SK-N-MC (cell line): ENCODE measurements at regions not wholly inside any gene's neighbourhood (a gene's known extent, or its start where the extent isn't known, plus 50 kb on each side); places are given as distances from the start of the nearest gene placed in this dataset.

ENCODE experiments used
- DNase-seq: peaks from one replicate; pipeline ENCODE4 v3.0.0-alpha.2; 2011; ENCODE audit warnings: low read depth, low spot score
- H3K27ac ChIP-seq: fragments of 200-600 bp; sonication (generic); 2 replicates; pipeline ENCODE4 v1.5.1; 2016; ENCODE audit warnings: mixed run types
- H3K36me3 ChIP-seq: fragments of 200-600 bp; sonication (generic); 2 replicates; pipeline ENCODE4 v1.6.1; 2017; ENCODE audit warnings: antibody characterized with exemption, low read length, mixed read lengths; ENCODE audit not compliant: insufficient read depth
- H3K4me3 ChIP-seq: fragments of 200-600 bp; sonication (generic); 2 replicates; pipeline ENCODE4 v1.5.1; 2016
- H3K9ac ChIP-seq: fragments of 200-600 bp; sonication (generic); 2 replicates; pipeline ENCODE4 v1.8.0; 2017; ENCODE audit warnings: mixed run types, mixed read lengths; ENCODE audit not compliant: insufficient read length
- H3K9me3 ChIP-seq: fragments of 200-600 bp; sonication (generic); 2 replicates; pipeline ENCODE4 v1.6.1; 2017; ENCODE audit warnings: low read depth, mild to moderate bottlenecking, antibody characterized with exemption, low read length, moderate library complexity, mixed read lengths
- EZH2 ChIP-seq: fragments of 200-600 bp; sonication (generic); IDR thresholded peaks from one replicate; pipeline ENCODE4 v1.6.1; 2017; ENCODE audit warnings: antibody characterized with exemption
- FOXP2 ChIP-seq: optimal IDR thresholded peaks from 2 replicates; pipeline ENCODE3; 2011; ENCODE audit warnings: mild to moderate bottlenecking, moderate library complexity; ENCODE audit not compliant: insufficient read depth; ENCODE audit errors: extremely low read length, control extremely low read depth
- POLR2AphosphoS5 ChIP-seq: IDR thresholded peaks from 2 replicates; pipeline ENCODE4 v1.6.1; 2012; ENCODE audit warnings: mild to moderate bottlenecking, low read depth, low read length, borderline replicate concordance

DNA sequence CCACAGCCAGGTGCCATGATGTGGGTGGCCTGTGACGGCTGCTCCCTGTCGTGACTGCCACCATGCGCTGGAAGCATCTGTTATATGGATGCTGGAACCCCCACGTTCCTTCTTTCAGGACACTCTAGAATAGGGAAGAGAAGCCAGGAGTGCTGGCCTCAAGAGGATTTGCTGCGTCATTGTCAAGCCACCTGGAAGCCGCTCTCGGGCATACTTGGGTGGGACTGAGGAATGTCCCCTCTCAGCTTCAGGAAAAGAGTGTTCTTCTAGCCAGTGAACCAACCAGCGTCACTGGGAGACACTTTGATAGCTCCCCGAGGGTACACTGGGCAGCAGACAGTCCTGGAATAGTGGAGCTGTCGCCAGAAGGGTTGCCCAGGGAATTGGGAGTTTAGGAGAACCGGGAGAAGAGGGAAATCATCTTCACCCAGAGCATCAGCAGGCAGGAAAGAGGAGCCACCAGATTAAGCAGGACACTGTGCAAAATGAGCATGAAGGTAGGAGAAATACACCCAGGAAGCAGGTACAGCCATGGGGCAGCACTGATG is 130.8 kb upstream of the SASH1 start:
- Histone ChIP-seq H3K27ac (no peak overlapping the region), H3K36me3 (no peaks in the 10 kb centered on the region), H3K9me3 (no peaks in the 10 kb centered on the region), H3K4me3 (no peak overlapping the region), H3K9ac (no peak overlapping the region)
- no peak for DNase-seq
- no peak for TF ChIP-seq FOXP2
- no peak for TF ChIP-seq POLR2AphosphoS5
- no peak for TF ChIP-seq EZH2

DNA sequence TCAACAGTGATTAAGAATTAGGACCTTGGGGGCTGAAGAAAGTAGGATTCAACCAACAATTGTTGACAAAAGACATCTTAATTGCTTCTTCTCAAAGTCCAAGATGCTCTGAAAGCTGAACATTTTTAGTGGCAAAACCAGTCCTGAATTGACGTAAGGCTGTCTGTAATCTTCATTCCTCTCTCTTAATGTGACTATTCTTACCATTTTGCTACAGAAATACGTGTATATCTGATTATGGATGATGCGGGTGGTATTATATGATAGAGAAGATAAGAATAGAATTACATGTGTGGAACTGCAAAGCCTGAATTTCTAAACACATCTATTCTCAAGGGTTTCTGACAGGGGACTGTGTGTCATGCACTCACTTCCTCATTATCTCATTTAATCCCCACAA is 130.3 kb upstream of the SASH1 start:
- H3K9ac ChIP-seq = no peak overlapping the region
- TF ChIP-seq POLR2AphosphoS5 (no peak), FOXP2 (no peak), EZH2 (no peak)
- no peaks in the 10 kb centered on the region for H3K36me3 ChIP-seq
- no peak for DNase-seq
- no peak overlapping the region for H3K27ac ChIP-seq
- no peak overlapping the region for H3K4me3 ChIP-seq
- no peaks in the 10 kb centered on the region for H3K9me3 ChIP-seq

- Histone ChIP-seq H3K36me3 (no peaks in the 10 kb centered on the region), H3K27ac (no peak overlapping the region), H3K9me3 (no peaks in the 10 kb centered on the region), H3K9ac (no peak overlapping the region), H3K4me3 (no peak overlapping the region)
- no peak for TF ChIP-seq EZH2
- no peak for TF ChIP-seq POLR2AphosphoS5
- TF ChIP-seq FOXP2 = no peak
- DNase-seq = no peak
Observed at GRCh38 chr6:148213366-148213765, 129.3 kb upstream of the SASH1 start.

- no peak for TF ChIP-seq POLR2AphosphoS5
- no peak for TF ChIP-seq FOXP2
- TF ChIP-seq EZH2 = no peak
- Histone ChIP-seq H3K27ac (no peak overlapping the region), H3K9ac (no peak overlapping the region), H3K9me3 (no peaks in the 10 kb centered on the region), H3K36me3 (no peaks in the 10 kb centered on the region), H3K4me3 (no peak overlapping the region)
- no peak for DNase-seq
Observed at GRCh38 chr6:148214667-148215066, 128.0 kb upstream of the SASH1 start.

GRCh38 chr6:148217051-148217450 is 125.6 kb upstream of the SASH1 start:
- TF ChIP-seq EZH2 = no peak
- no peak for TF ChIP-seq POLR2AphosphoS5
- TF ChIP-seq FOXP2 = no peak
- Histone ChIP-seq H3K36me3 (no peaks in the 10 kb centered on the region), H3K27ac (no peak overlapping the region), H3K4me3 (no peak overlapping the region), H3K9ac (no peak overlapping the region), H3K9me3 (no peaks in the 10 kb centered on the region)
- DNase-seq = no peak

GRCh38 chr6:148217921-148218320 is 124.7 kb upstream of the SASH1 start:
- Histone ChIP-seq H3K9me3 (no peaks in the 10 kb centered on the region), H3K27ac (peak overlapping the region; percentile 45; the same call in 1 of the 2 replicates), H3K4me3 (no peak overlapping the region), H3K9ac (no peak overlapping the region), H3K36me3 (no peaks in the 10 kb centered on the region)
- DNase-seq = no peak
- TF ChIP-seq POLR2AphosphoS5 (no peak), EZH2 (no peak), FOXP2 (no peak)

- TF ChIP-seq FOXP2 (no peak), POLR2AphosphoS5 (no peak), EZH2 (no peak)
- H3K9ac ChIP-seq = no peak overlapping the region
- no peak for DNase-seq
- H3K4me3 ChIP-seq = no peak overlapping the region
- H3K9me3 ChIP-seq = no peaks in the 10 kb centered on the region
- no peaks in the 10 kb centered on the region for H3K36me3 ChIP-seq
- H3K27ac ChIP-seq = peak overlapping the region; percentile 45; the same call in 1 of the 2 replicates
Observed at GRCh38 chr6:148218542-148219258, 123.9 kb upstream of the SASH1 start.

DNA sequence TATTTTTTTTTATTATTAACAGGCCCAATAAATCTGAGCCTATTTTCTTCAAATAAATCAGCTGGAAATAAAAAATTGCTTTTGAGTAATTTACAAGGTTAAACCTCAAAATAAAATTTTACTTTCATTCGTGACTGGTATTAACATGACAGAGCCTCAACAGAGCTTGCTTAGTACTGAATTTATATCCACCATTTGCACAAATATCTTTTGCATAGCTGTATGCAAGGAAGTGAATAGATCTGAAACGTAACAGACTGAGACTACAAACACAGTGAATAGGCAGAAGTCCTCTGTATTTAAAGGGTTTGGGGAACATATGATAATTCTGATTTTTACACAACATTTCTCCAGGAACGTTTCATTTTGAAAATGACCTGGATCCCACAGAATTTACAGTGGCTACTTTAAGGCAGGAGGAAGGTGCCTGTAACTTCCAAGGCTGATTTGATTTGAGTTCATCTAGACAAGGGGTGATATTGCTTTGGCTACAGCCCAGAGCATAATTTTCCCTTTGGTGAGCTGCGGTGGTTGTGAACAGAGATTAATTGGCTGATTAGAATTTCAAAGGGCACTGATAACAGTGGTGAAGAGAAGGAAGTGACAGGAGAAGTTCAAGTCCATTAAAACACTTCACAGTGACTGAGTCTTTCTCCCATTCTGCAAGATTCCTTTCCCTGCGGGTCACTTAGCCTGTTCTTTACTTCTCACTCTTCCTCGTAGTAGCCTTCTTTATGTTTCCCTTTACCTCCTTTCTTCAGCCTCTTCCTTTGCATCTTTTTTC is 121.2 kb upstream of the SASH1 start:
- TF ChIP-seq EZH2 (no peak), POLR2AphosphoS5 (no peak), FOXP2 (no peak)
- Histone ChIP-seq H3K4me3 (0 out of 2 replicates have a peak overlapping the region, but pooled peaks have one; percentile 4), H3K9me3 (no peaks in the 10 kb centered on the region), H3K36me3 (no peaks in the 10 kb centered on the region), H3K9ac (no peak overlapping the region), H3K27ac (no peak overlapping the region)
- no peak for DNase-seq
